ENCODE measurements at regions not wholly inside any gene's neighbourhood (a gene's known extent, or its start where the extent isn't known, plus 50 kb on each side); places are given as distances from the start of the nearest gene placed in this dataset.

DNA sequence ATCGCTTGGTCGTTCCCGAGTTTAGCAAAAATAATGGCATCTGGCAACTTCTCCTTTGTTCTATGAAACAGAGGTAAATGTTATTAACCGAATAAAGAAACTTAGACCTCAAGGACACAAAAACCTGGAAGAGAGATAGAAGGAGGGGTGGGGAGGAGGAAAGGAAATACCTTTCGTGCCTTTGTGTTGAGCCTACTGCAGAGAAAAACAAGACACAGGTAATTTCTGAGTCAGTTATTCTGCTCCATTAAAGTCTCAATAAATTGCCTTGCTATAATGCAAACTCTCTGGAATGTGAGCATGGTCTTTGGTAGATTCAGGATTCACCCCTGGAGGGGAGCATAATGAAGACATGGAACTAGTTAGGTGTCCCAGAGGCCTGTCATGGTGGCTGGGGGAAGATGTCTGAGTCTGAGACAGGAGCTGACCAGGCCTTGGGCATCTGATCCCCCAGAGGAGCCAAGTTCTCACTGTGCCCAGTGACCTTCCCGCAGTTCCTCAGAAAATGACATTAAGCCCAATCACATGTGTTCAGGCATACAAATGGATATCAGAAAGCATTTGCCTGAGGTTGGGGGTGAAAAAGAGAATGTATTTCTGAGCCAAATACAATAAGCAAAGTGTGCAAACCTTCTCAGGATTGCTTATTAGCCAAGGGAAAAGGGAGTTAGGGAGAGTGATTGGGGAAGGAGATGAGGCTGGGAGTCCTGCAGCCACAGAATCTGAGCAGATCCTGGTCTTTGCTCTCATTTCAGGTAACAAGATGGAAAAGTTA, 72.6 kb upstream of the CADM1 start:
- no peak overlapping the region for H3K9ac ChIP-seq (ENCODE audit: extremely low read depth, low read length, poor library complexity, severe bottlenecking)
- H3K4me3 Mint-ChIP-seq: no peak overlapping the region
- no peak overlapping the region for H3K27ac Mint-ChIP-seq
- TF ChIP-seq, protein P1, sequence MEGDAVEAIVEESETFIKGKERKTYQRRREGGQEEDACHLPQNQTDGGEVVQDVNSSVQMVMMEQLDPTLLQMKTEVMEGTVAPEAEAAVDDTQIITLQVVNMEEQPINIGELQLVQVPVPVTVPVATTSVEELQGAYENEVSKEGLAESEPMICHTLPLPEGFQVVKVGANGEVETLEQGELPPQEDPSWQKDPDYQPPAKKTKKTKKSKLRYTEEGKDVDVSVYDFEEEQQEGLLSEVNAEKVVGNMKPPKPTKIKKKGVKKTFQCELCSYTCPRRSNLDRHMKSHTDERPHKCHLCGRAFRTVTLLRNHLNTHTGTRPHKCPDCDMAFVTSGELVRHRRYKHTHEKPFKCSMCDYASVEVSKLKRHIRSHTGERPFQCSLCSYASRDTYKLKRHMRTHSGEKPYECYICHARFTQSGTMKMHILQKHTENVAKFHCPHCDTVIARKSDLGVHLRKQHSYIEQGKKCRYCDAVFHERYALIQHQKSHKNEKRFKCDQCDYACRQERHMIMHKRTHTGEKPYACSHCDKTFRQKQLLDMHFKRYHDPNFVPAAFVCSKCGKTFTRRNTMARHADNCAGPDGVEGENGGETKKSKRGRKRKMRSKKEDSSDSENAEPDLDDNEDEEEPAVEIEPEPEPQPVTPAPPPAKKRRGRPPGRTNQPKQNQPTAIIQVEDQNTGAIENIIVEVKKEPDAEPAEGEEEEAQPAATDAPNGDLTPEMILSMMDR (conservative IDR thresholded peaks at IDR 0.05): no peak
- H3K9me3 Mint-ChIP-seq: no peaks in the 10 kb centered on the region
- no peak overlapping the region for H3K4me3 ChIP-seq (ENCODE audit: low read length)
- H3K27ac ChIP-seq (ENCODE audit: low read depth, low read length): no peak overlapping the region
- H3K27me3 Mint-ChIP-seq (ENCODE audit: insufficient read depth): peaks cover 16% of the 10 kb centered on the region
- no peaks in the 10 kb centered on the region for H3K36me3 ChIP-seq (ENCODE audit: control insufficient read depth, insufficient read depth, low read length)
- peaks cover 22% of the 10 kb centered on the region for H3K4me1 Mint-ChIP-seq
- no peaks in the 10 kb centered on the region for H3K36me3 Mint-ChIP-seq (ENCODE audit: low read depth)
- peaks cover 16% of the 10 kb centered on the region for H3K4me1 ChIP-seq (ENCODE audit: control insufficient read depth, insufficient read depth, low read length)
- 92 to 98% methylated on average over 6 of the region's 6 CpGs for WGBS, 2 experiments (ENCODE audit: insufficient coverage in 1 of 2, insufficient read length in 1 of 2)
- no peak for DNase-seq
- no peaks in the 10 kb centered on the region for H3K9me3 ChIP-seq (ENCODE audit: control insufficient read depth, low read length)
- H3K27me3 ChIP-seq (ENCODE audit: control insufficient read depth, insufficient read depth, low read length, poor library complexity, severe bottlenecking): peaks cover 4% of the 10 kb centered on the region

DNA sequence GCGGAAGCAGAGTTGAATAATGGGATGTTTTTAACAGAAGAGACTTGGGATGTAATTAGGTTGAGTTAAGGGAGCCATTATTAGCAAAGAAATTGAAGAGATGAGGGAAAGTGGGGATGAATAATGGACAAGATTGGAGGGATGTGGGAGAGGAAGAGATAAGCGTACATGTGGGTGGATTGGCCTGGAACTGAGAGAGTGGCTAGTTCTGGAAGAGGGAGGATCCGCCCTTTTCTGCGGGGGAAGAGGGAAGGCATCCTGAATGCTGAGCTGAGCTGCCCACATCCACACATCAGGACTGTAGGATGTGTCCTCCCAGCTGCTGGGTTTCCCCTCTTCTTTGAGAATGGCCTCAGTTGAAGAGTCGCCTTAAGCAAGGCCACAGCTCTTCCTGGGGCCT, 68.3 kb upstream of the CADM1 start:
- H3K4me1 Mint-ChIP-seq: peaks cover 2% of the 10 kb centered on the region
- H3K27ac Mint-ChIP-seq: no peak overlapping the region
- DNase-seq: no peak
- no peaks in the 10 kb centered on the region for H3K9me3 ChIP-seq (ENCODE audit: control insufficient read depth, low read length)
- H3K4me3 Mint-ChIP-seq: no peak overlapping the region
- no peak overlapping the region for H3K9ac ChIP-seq (ENCODE audit: extremely low read depth, low read length, poor library complexity, severe bottlenecking)
- WGBS, 2 experiments (ENCODE audit: insufficient coverage in 1 of 2, insufficient read length in 1 of 2): 93 to 96% methylated on average over 3 to 5 of the region's 5 CpGs
- H3K4me3 ChIP-seq (ENCODE audit: low read length): no peak overlapping the region
- no peaks in the 10 kb centered on the region for H3K4me1 ChIP-seq (ENCODE audit: control insufficient read depth, insufficient read depth, low read length)
- no peaks in the 10 kb centered on the region for H3K36me3 Mint-ChIP-seq (ENCODE audit: low read depth)
- peaks cover 19% of the 10 kb centered on the region for H3K27me3 Mint-ChIP-seq (ENCODE audit: insufficient read depth)
- H3K9me3 Mint-ChIP-seq: no peaks in the 10 kb centered on the region
- TF ChIP-seq, protein P1 (conservative IDR thresholded peaks at IDR 0.05): no peak
- no peak overlapping the region for H3K27ac ChIP-seq (ENCODE audit: low read depth, low read length)
- H3K27me3 ChIP-seq (ENCODE audit: control insufficient read depth, insufficient read depth, low read length, poor library complexity, severe bottlenecking): peaks cover 10% of the 10 kb centered on the region
- H3K36me3 ChIP-seq (ENCODE audit: control insufficient read depth, insufficient read depth, low read length): no peaks in the 10 kb centered on the region

DNA sequence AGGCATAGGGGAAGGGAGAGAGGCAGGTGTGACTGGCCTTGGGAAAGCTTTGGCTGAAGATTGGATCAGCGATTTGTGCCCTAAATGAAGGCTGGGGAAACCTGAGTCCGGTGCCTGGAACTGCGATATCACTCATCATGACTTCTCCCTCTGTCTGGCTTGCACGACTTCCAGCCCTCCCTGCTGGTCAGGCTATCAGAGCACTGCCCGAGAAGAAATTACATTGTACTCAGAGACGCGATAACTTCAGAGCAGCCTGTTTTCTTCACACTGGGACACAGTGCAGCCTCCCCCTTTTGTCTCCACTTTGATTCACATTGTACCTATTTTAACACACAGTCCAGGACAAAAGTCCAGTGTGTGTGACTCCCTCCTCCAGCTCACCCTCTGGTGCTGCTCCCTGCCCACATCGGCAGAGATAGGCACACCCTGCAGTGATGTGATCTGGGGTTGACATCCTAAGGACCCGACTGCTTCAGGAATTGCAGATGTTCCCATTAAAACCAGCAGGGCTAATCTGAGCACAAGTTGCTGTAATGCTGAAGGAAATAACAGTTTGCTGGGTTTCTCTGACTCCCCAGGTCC, 62.1 kb upstream of the CADM1 start:
- Mint-ChIP-seq H3K9me3 (no peaks in the 10 kb centered on the region), H3K4me3 (no peak overlapping the region), H3K27me3 (ENCODE audit: insufficient read depth) (peaks cover 23% of the 10 kb centered on the region), H3K4me1 (peaks cover 3% of the 10 kb centered on the region), H3K27ac (no peak overlapping the region), H3K36me3 (ENCODE audit: low read depth) (no peaks in the 10 kb centered on the region)
- H3K9me3 ChIP-seq (ENCODE audit: control insufficient read depth, low read length): no peaks in the 10 kb centered on the region
- WGBS, 2 experiments (ENCODE audit: insufficient coverage in 1 of 2, insufficient read length in 1 of 2): 81 to 91% methylated on average over 7 to 9 of the region's 9 CpGs
- no peaks in the 10 kb centered on the region for H3K36me3 ChIP-seq (ENCODE audit: control insufficient read depth, insufficient read depth, low read length)
- TF ChIP-seq, protein P1 (conservative IDR thresholded peaks at IDR 0.05): no peak
- H3K27me3 ChIP-seq (ENCODE audit: control insufficient read depth, insufficient read depth, low read length, poor library complexity, severe bottlenecking): peaks cover 7% of the 10 kb centered on the region
- H3K4me3 ChIP-seq (ENCODE audit: low read length): no peak overlapping the region
- DNase-seq: no peak
- H3K4me1 ChIP-seq (ENCODE audit: control insufficient read depth, insufficient read depth, low read length): no peaks in the 10 kb centered on the region
- no peak overlapping the region for H3K27ac ChIP-seq (ENCODE audit: low read depth, low read length)
- H3K9ac ChIP-seq (ENCODE audit: extremely low read depth, low read length, poor library complexity, severe bottlenecking): no peak overlapping the region

All from endodermal cell (in vitro differentiated cells).